CD4-positive, CD25-positive, alpha-beta regulatory T cell (primary cell): ENCODE measurements at regions not wholly inside any gene's neighbourhood (a gene's known extent, or its start where the extent isn't known, plus 50 kb on each side); places are given as distances from the start of the nearest gene placed in this dataset.
"Not testable (repeated sequence)": the region's sequence is repeated elsewhere in the genome, so short reads cannot be mapped to it uniquely, and the experiment has no call there.

ENCODE experiments used
- ATAC-seq, 2 donors: fragments of 150-1000 bp; cut with Tn5 transposase; one replicate each; pipeline ENCODE4 v1.10.0; 2021; ENCODE audit warnings: low read depth in 2 of 2, moderate number of reproducible peaks in 2 of 2, moderate library complexity in 1 of 2
- DNase-seq, 3 donors: peaks; one replicate each; pipeline versions ENCODE4 v3.0.0 to v3.0.0-alpha.2; 2012 to 2022; ENCODE audit warnings: mixed read lengths in 1 of 3
- H3K27ac ChIP-seq: one replicate; pipeline ENCODE4 v1.7.0; 2013; ENCODE audit warnings: mild to moderate bottlenecking, low read length; ENCODE audit not compliant: insufficient read depth, poor library complexity, severe bottlenecking
- H3K27me3 ChIP-seq: one replicate; pipeline ENCODE4 v1.7.0; 2013; ENCODE audit warnings: low read length; ENCODE audit not compliant: control insufficient read depth, insufficient read depth
- H3K36me3 ChIP-seq: one replicate; pipeline ENCODE4 v1.7.0; 2013; ENCODE audit warnings: mild to moderate bottlenecking, low read length, moderate library complexity; ENCODE audit not compliant: control insufficient read depth, insufficient read depth
- H3K4me1 ChIP-seq: 2 replicates; pipeline ENCODE4 v1.7.0; 2013; ENCODE audit warnings: mild to moderate bottlenecking, low read length; ENCODE audit not compliant: insufficient read depth, control insufficient read depth, poor library complexity, severe bottlenecking
- H3K4me3 ChIP-seq: one replicate; pipeline ENCODE4 v1.7.0; 2013; ENCODE audit warnings: low read depth, mild to moderate bottlenecking, low read length, moderate library complexity
- H3K9me3 ChIP-seq, 2 experiments: 1 replicate in 1 of 2; 2 replicates in 1 of 2; pipeline ENCODE4 v1.7.0; 2013; ENCODE audit warnings: low read length in 2 of 2, mild to moderate bottlenecking in 1 of 2, moderate library complexity in 1 of 2; ENCODE audit not compliant: control insufficient read depth in 2 of 2
- H3K27ac Mint-ChIP-seq, 3 donors: one replicate each; pipeline ENCODE4 v1.8.0; 2020 to 2022; ENCODE audit warnings: mild to moderate bottlenecking in 3 of 3, mixed read lengths in 3 of 3, moderate library complexity in 2 of 3
- H3K27me3 Mint-ChIP-seq: one replicate; pipeline ENCODE4 v1.8.0; 2022; ENCODE audit warnings: mild to moderate bottlenecking, mixed read lengths
- H3K36me3 Mint-ChIP-seq: one replicate; pipeline ENCODE4 v1.8.0; 2020; ENCODE audit warnings: mixed read lengths
- H3K4me1 Mint-ChIP-seq, 4 donors: one replicate each; pipeline ENCODE4 v1.8.0; 2020 to 2022; ENCODE audit warnings: mixed read lengths in 4 of 4, mild to moderate bottlenecking in 1 of 4
- H3K4me3 Mint-ChIP-seq, 4 donors: one replicate each; pipeline ENCODE4 v1.8.0; 2020 to 2022; ENCODE audit warnings: mild to moderate bottlenecking in 4 of 4, mixed read lengths in 4 of 4, moderate library complexity in 3 of 4
- H3K9me3 Mint-ChIP-seq, 7 donors: one replicate each; pipeline ENCODE4 v1.8.0; 2020 to 2022; ENCODE audit warnings: mixed read lengths in 7 of 7, mild to moderate bottlenecking in 3 of 7, moderate library complexity in 2 of 7

DNA sequence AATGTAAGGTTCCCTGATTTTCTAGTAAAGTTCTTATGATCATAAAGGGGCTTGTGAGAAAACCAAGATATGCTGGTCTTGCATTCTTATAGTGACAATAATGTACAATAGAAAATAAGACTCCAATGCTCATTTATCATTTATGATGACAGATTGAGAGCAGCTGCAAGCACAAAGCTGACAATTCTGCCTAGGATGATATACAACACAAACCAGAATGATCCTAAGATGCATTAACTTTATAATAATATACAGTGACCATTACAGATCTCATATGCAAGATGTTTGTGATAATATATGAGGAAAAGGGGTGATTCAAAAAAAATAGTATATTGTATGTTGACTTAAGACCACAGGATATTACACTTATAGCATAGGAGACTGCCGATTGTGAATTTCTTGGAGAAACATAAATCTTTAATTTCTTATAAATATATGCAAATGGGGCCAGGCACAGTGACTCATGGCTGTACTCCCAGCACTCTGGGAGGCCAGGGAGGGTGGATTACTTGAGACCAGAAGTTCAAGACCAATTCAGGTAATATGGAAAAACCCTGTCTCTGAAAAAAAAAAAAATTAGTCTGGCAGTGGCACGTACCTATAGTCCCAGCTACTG lies 387.0 kb downstream of the ZBBX start:
- no peak overlapping the region for H3K4me3 ChIP-seq
- DNase-seq, result no peak
- no peaks in the 10 kb centered on the region for H3K36me3 ChIP-seq
- no peaks in the 10 kb centered on the region for H3K4me1 Mint-ChIP-seq
- no peak overlapping the region for H3K4me3 Mint-ChIP-seq
- peaks cover 0 to 5% (median 2%) of the 10 kb centered on the region in 7 donors for H3K9me3 Mint-ChIP-seq
- H3K27me3 ChIP-seq, result no peaks in the 10 kb centered on the region
- no peak for ATAC-seq
- H3K4me1 ChIP-seq, result no peaks in the 10 kb centered on the region
- no peaks in the 10 kb centered on the region for H3K27me3 Mint-ChIP-seq
- no peak overlapping the region for H3K27ac ChIP-seq
- no peaks in the 10 kb centered on the region for H3K36me3 Mint-ChIP-seq
- H3K9me3 ChIP-seq, result no peaks in the 10 kb centered on the region
- no peak overlapping the region for H3K27ac Mint-ChIP-seq

DNA sequence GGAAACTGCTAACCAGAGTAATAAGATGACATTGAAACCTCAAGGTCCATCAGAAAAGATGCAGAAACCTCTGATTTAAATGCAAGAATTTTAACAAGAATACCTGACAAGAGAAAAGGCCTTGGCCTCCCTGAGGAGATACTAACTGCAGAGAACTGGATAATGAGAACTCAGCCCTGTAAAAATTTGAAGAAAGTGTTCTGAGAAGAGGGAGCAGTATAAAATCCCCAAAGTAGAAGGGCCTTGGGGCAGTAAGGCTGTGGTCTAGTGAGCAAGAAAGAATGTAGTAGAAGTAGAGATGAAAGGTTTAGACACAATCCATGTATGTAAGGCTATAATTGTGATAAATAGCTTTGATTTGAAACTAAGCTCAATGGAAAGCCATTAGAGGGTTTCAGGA lies 394.1 kb downstream of the ZBBX start:
- Histone ChIP-seq H3K4me3 (no peak overlapping the region), H3K4me1 (no peaks in the 10 kb centered on the region), H3K9me3 (no peaks in the 10 kb centered on the region), H3K27ac (no peak overlapping the region), H3K36me3 (no peaks in the 10 kb centered on the region), H3K27me3 (no peaks in the 10 kb centered on the region)
- no peak for ATAC-seq
- no peak overlapping the region for H3K27ac Mint-ChIP-seq
- H3K36me3 Mint-ChIP-seq, result no peaks in the 10 kb centered on the region
- H3K4me3 Mint-ChIP-seq, result no peak overlapping the region
- H3K9me3 Mint-ChIP-seq, result peaks cover 0 to 10% (median 2%) of the 10 kb centered on the region in 7 donors
- no peaks in the 10 kb centered on the region for H3K27me3 Mint-ChIP-seq
- H3K4me1 Mint-ChIP-seq, result no peaks in the 10 kb centered on the region
- DNase-seq, result no peak

DNA sequence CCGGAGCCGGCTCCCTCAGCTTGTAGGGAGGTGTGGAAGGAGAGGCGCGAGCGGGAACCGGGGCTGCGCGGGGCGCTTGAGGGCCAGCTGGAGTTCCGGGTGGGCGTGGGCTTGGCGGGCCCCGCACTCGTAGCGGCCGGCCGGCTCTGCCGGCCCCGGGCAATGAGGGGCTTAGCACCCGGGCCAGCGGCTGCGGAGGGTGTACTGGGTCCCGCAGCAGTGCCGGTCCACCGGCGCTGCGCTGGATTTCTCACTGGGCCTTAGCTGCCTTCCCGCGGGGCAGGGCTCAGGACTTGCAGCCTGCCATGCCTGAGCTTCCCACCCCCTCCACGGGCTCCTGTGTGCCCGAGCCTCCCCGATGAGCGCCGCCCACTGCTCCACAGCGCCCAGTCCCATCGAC lies 404.3 kb downstream of the ZBBX start:
- not testable (repeated sequence) for H3K27me3 ChIP-seq, H3K27me3 Mint-ChIP-seq, H3K36me3 Mint-ChIP-seq, DNase-seq, ATAC-seq, H3K4me3 ChIP-seq, H3K36me3 ChIP-seq, H3K4me1 Mint-ChIP-seq, H3K4me3 Mint-ChIP-seq, H3K27ac Mint-ChIP-seq, H3K4me1 ChIP-seq, H3K27ac ChIP-seq, H3K9me3 ChIP-seq, H3K9me3 Mint-ChIP-seq

GRCh38 chr3:166967714-166968113 lies 412.4 kb downstream of the ZBBX start:
- not testable (repeated sequence) for H3K36me3 Mint-ChIP-seq, H3K36me3 ChIP-seq, H3K4me1 ChIP-seq, H3K4me1 Mint-ChIP-seq, H3K27me3 Mint-ChIP-seq, H3K27ac ChIP-seq, DNase-seq, H3K9me3 ChIP-seq, H3K9me3 Mint-ChIP-seq, H3K4me3 Mint-ChIP-seq, H3K4me3 ChIP-seq, H3K27me3 ChIP-seq, H3K27ac Mint-ChIP-seq, ATAC-seq

DNA sequence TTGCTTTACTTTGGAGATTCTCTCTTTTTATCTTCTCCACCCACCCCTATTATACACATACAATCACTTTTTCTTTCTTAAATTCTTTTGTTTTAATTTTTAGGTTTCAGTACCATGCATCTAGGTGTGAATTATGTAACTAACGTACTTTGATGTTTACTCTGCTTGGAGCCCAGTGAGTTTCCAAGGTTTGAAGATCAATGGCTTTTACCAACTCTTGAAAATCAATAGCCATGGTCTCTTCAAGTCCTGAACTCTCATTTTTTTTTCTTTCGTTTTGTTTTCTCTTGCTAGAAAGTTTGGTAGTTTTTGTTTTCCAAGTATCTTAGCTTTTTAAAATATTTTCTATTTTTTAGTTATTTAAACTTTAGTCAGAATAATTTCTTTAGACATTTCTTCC lies 417.2 kb downstream of the ZBBX start:
- peaks cover 0 to 6% (median 2%) of the 10 kb centered on the region in 7 donors for H3K9me3 Mint-ChIP-seq
- no peaks in the 10 kb centered on the region for H3K27me3 Mint-ChIP-seq
- no peaks in the 10 kb centered on the region for H3K4me1 Mint-ChIP-seq
- Histone ChIP-seq H3K27ac (no peak overlapping the region), H3K36me3 (no peaks in the 10 kb centered on the region), H3K4me1 (no peaks in the 10 kb centered on the region), H3K9me3 (no peaks in the 10 kb centered on the region), H3K4me3 (no peak overlapping the region), H3K27me3 (no peaks in the 10 kb centered on the region)
- H3K36me3 Mint-ChIP-seq, result no peaks in the 10 kb centered on the region
- no peak overlapping the region for H3K4me3 Mint-ChIP-seq
- H3K27ac Mint-ChIP-seq, result no peak overlapping the region
- DNase-seq, result no peak
- no peak for ATAC-seq

DNA sequence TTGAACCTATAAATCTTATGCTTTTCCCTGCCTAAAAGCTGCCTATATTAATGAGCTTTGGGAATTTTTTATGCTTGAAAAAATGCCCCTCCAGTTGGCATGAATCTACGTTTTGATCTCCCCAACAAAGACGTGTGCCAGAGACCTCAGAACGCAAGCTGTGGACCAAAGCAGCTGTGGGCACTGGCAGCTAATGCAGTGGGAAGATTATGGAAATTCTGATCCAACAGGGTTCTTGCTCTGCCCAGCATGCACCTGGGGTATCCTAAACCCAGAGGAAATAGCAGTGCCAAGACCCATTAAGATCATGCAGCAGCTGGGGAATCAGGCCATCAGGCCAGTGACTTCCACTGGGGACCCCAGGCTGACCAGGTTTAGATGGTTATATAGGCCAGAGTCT lies 423.0 kb downstream of the ZBBX start:
- Histone ChIP-seq H3K36me3 (no peaks in the 10 kb centered on the region), H3K9me3 (peaks cover 0 to 4% of the 10 kb centered on the region in 2 experiments), H3K4me3 (no peak overlapping the region), H3K27ac (no peak overlapping the region), H3K4me1 (no peaks in the 10 kb centered on the region), H3K27me3 (no peaks in the 10 kb centered on the region)
- ATAC-seq (no peak), DNase-seq (no peak)
- Mint-ChIP-seq H3K36me3 (no peaks in the 10 kb centered on the region), H3K9me3 (peaks cover 0 to 24% (median 7%) of the 10 kb centered on the region in 7 donors), H3K4me1 (no peaks in the 10 kb centered on the region), H3K27me3 (no peaks in the 10 kb centered on the region), H3K27ac (no peak overlapping the region), H3K4me3 (no peak overlapping the region)

DNA sequence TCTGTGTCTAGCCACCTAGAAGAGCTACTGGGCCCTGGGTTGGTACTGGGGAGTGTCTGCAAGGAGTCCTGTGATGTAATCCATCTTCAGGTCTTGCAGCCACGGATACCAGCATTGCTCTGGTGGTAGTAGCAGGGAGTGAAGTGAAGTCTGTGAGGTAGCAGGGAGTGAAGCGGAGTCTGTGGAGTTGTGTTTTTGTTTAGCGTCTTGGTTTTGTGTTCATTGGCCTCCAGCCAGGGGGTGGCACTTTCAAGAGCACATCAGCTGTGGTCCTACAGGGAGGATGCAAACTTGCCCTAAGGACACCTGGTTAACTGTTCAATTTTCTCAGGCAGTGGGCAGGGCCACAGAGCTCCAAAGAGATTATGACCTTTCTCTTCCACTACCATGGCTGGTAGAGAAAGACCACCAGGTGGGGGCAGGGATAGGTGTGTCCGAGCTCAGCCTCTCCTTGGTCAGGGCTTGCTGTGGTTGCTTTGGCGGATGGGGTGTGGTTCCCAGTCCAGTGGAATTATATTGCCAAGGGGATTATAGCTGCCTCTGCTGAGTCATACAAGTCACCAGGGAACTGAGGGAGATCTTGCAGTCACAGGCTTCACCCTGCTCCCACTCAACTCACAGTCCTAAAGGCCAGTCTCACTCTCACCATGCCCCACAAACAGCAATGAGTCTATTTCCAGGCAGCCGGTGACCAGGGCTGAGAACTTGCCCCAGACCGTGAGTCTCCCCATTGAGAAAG lies 424.7 kb downstream of the ZBBX start:
- no peaks in the 10 kb centered on the region for H3K36me3 ChIP-seq
- H3K4me3 ChIP-seq, result no peak overlapping the region
- no peaks in the 10 kb centered on the region for H3K27me3 ChIP-seq
- ATAC-seq (no peak), DNase-seq (no peak)
- H3K9me3 ChIP-seq, result peaks cover 0 to 4% of the 10 kb centered on the region in 2 experiments
- Mint-ChIP-seq H3K9me3 (peaks cover 2 to 29% (median 9%) of the 10 kb centered on the region in 7 donors), H3K36me3 (no peaks in the 10 kb centered on the region), H3K4me3 (no peak overlapping the region), H3K27me3 (no peaks in the 10 kb centered on the region), H3K27ac (no peak overlapping the region), H3K4me1 (no peaks in the 10 kb centered on the region)
- no peak overlapping the region for H3K27ac ChIP-seq
- H3K4me1 ChIP-seq, result no peaks in the 10 kb centered on the region

- Mint-ChIP-seq H3K27me3 (no peaks in the 10 kb centered on the region), H3K36me3 (no peaks in the 10 kb centered on the region), H3K9me3 (peaks cover 0 to 18% (median 7%) of the 10 kb centered on the region in 7 donors), H3K4me1 (no peaks in the 10 kb centered on the region), H3K27ac (no peak overlapping the region), H3K4me3 (no peak overlapping the region)
- Histone ChIP-seq H3K36me3 (no peaks in the 10 kb centered on the region), H3K27me3 (no peaks in the 10 kb centered on the region), H3K4me3 (no peak overlapping the region), H3K4me1 (no peaks in the 10 kb centered on the region), H3K9me3 (no peaks in the 10 kb centered on the region), H3K27ac (no peak overlapping the region)
- no peak for DNase-seq
- no peak for ATAC-seq
These were observed 445.2 kb downstream of the ZBBX start for GRCh38 chr3:166934879-166935278.
